Pancreas (tissue), 10 donors: ENCODE measurements at regions not wholly inside any gene's neighbourhood (a gene's known extent, or its start where the extent isn't known, plus 50 kb on each side); places are given as distances from the start of the nearest gene placed in this dataset.

Source experiments
- ATAC-seq, 4 donors: fragments of 200-7000 bp; cut with Tn5 transposase; one replicate each; pipeline versions ENCODE4 v1.8.0 to v1.9.1; 2020; ENCODE audit warnings: mild to moderate bottlenecking in 4 of 4, moderate library complexity in 4 of 4
- DNase-seq, 6 donors: peaks; one replicate each; pipeline ENCODE4 v3.0.0-alpha.2; 2020
- FAIRE-seq: peaks from 2 replicates; lab custom pipeline; 2012; peaks lifted over from hg19 to GRCh38; lab: Jason Lieb, UNC
- H3K27ac ChIP-seq, 4 donors: fragments of 200-600 bp; sonication (generic); 1 replicate in 3 of 4; 2 replicates in 1 of 4; pipeline versions ENCODE4 v1.5.0 to v1.8.0; 2020
- H3K27me3 ChIP-seq, 4 donors: fragments of 200-600 bp; one replicate each; pipeline ENCODE4 v1.8.0; 2021
- H3K36me3 ChIP-seq, 3 donors: fragments of 200-600 bp; sonication (generic) in 1 of 3; one replicate each; pipeline versions ENCODE4 v1.5.0 to v1.8.0; 2020 to 2021
- H3K4me1 ChIP-seq, 3 donors: fragments of 200-600 bp; one replicate each; pipeline ENCODE4 v1.8.0; 2021
- H3K4me3 ChIP-seq, 4 donors: fragments of 200-600 bp; sonication (generic) in 2 of 4; one replicate each; pipeline versions ENCODE4 v1.5.0 to v1.8.0; 2020 to 2021
- H3K9me3 ChIP-seq, 4 donors: fragments of 200-600 bp; one replicate each; pipeline ENCODE4 v1.8.0; 2021
- WGBS, 2 donors: extraction: QIAGEN DNeasy Blood & Tissue Kit; methylation state at CpG; one replicate each; pipeline ENCODE4 v1.1.7; 2013; 5-methylcytosine and 5-hydroxymethylcytosine counted together
- intact Hi-C, 3 donors: fragments of 100-400 bp; cut with DNase I; formaldehyde crosslinking; loops; one replicate each; pipeline versions ENCODE4 v1.11.1 to v1.14.2; 2022
- TF ChIP-seq, protein P1 (sequence below), 4 donors: fragments of 200-600 bp; sonication (generic) in 3 of 4; IDR thresholded peaks; one replicate each; pipeline versions ENCODE4 v1.5.0 to v1.8.0; 2021; ENCODE audit warnings: antibody characterized with exemption in 4 of 4
- donor health status: healthy with polysubstance abuse.
- donor health status: DM: no; HTN: no; CAD: no; lungs with moderate emphysema.
- donor health status: DM: no; HTN: no; CAD: no.
- donor health status: control.
- donor health status: control.
- donor health status: Bipolar disorder and iron deficiency.
- donor health status: DM: yes; HTN: yes; CAD: no.
- donor health status: DM: no; HTN: no; CAD: no.
- donor health status: DM: no; HTN: no; CAD: no.
- donor health status: DM: yes; HTN: yes; CAD: no.

DNA sequence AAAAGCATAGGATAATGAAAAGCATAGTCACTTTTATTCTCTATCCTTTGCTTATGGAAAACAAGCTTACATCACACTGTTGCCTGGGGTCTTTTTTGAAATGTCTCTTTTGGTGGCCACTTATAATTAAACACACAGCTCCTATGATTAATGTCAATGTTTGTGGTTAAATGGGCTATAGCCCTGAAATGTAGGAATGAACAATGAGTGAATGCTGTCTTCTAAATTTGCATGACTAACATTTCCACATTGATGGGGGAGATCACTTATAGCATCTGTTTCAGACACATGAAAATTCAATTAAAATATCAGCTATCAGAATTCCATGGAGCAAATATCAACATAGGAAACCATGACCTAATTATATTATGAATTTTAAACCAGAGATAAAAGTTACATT, 171.4 kb upstream of the FAT3 start:
- intact Hi-C loops = no loop called here
- DNase-seq = no peak
- Histone ChIP-seq H3K4me1 (peaks cover 0 to 3% (median 0%) of the 10 kb centered on the region in 3 donors), H3K27ac (no peak overlapping the region), H3K9me3 (no peaks in the 10 kb centered on the region), H3K4me3 (no peak overlapping the region), H3K36me3 (no peaks in the 10 kb centered on the region), H3K27me3 (no peaks in the 10 kb centered on the region)
- no peak for ATAC-seq
- TF ChIP-seq, protein P1, sequence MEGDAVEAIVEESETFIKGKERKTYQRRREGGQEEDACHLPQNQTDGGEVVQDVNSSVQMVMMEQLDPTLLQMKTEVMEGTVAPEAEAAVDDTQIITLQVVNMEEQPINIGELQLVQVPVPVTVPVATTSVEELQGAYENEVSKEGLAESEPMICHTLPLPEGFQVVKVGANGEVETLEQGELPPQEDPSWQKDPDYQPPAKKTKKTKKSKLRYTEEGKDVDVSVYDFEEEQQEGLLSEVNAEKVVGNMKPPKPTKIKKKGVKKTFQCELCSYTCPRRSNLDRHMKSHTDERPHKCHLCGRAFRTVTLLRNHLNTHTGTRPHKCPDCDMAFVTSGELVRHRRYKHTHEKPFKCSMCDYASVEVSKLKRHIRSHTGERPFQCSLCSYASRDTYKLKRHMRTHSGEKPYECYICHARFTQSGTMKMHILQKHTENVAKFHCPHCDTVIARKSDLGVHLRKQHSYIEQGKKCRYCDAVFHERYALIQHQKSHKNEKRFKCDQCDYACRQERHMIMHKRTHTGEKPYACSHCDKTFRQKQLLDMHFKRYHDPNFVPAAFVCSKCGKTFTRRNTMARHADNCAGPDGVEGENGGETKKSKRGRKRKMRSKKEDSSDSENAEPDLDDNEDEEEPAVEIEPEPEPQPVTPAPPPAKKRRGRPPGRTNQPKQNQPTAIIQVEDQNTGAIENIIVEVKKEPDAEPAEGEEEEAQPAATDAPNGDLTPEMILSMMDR (IDR thresholded peaks at IDR 0.05) = no peak
- no peak for FAIRE-seq

DNA sequence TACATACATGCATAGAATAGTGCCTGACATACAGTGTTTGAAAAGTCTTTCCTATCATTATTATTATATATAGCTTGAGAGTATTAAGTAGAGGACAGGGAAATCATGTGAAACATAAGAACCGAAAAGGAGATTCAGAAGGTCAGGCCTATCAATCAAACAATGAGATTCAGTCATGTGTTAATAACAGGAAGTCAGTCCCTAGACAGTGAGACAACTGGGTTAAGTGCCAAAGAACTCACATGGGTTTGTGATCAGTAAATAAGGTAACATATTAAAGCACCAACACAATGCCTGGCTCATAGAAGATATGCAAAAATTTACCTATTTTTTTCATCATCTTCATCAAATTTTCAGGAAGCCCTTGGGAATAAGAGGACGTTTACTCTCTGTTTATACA, 174.3 kb upstream of the FAT3 start:
- no peaks in the 10 kb centered on the region for H3K27me3 ChIP-seq
- intact Hi-C loops = no loop called here
- WGBS, 2 donors = 11 to 17% methylated on average over 2 of the region's 2 CpGs

DNA sequence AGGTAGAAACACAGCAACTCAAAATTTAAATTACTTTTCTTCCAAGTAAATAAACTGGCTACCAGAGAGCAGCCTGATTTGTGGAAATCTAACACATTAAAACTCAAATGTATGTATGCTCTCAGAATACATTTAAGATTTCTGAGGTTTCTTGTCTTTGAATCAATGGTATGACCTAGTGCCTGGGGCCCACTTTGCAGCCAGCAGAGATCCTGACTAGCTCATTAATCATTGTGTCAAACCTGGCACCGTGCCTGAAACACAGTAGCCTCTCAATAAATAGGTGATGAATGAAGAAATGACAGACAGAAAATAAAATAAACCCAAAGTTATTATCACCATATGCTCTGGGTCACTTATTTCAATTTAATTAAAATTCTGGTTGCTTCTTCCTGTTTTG, 176.2 kb upstream of the FAT3 start:
- no peaks in the 10 kb centered on the region for H3K36me3 ChIP-seq
- intact Hi-C loops = no loop called here
- H3K4me1 ChIP-seq = peaks cover 0 to 3% (median 0%) of the 10 kb centered on the region in 3 donors
- FAIRE-seq (no peak), DNase-seq (peak in 1 of 6 donors; percentile 37), ATAC-seq (no peak)
- H3K27ac ChIP-seq = no peak overlapping the region
- H3K27me3 ChIP-seq = no peaks in the 10 kb centered on the region
- no peaks in the 10 kb centered on the region for H3K9me3 ChIP-seq
- WGBS, 2 donors = 4 to 5% methylated on average over 1 of the region's 1 CpG
- no peak overlapping the region for H3K4me3 ChIP-seq
- TF ChIP-seq, protein P1 (IDR thresholded peaks at IDR 0.05) = no peak

More for the DNA sequence above, 174.3 kb upstream of the FAT3 start:
- H3K36me3 ChIP-seq = no peaks in the 10 kb centered on the region
- ATAC-seq = peak in 2 of 4 donors; percentile 30 to 68
- H3K9me3 ChIP-seq = no peaks in the 10 kb centered on the region
- peaks cover 0 to 3% (median 0%) of the 10 kb centered on the region in 3 donors for H3K4me1 ChIP-seq
- H3K27ac ChIP-seq = no peak overlapping the region
- DNase-seq = no peak
- TF ChIP-seq, protein P1 (IDR thresholded peaks at IDR 0.05) = no peak
- no peak for FAIRE-seq
- no peak overlapping the region for H3K4me3 ChIP-seq

DNA sequence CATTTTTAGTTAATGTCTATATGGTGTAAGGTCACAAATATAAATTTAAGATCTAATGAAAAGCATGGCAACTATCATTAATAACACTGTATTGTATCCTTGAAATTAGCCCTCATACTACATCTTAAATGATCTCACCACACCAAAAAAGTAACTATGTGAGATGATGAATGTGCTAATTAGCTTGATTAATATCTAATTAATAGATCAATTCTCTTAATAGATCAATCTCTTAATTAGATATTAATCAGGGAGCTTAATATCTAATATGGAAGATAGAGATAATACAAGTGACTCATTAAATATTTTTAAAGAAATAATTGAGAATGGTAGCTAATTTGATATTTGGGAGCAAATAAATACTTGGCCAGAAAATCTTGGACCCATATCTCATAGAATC, 178.5 kb upstream of the FAT3 start:
- Histone ChIP-seq H3K36me3 (no peaks in the 10 kb centered on the region), H3K27me3 (no peaks in the 10 kb centered on the region), H3K4me1 (peaks cover 0 to 3% (median 0%) of the 10 kb centered on the region in 3 donors), H3K27ac (no peak overlapping the region), H3K9me3 (no peaks in the 10 kb centered on the region), H3K4me3 (no peak overlapping the region)
- TF ChIP-seq, protein P1 (IDR thresholded peaks at IDR 0.05) = no peak
- ATAC-seq (no peak), DNase-seq (no peak), FAIRE-seq (no peak)
- intact Hi-C loops = no loop called here

DNA sequence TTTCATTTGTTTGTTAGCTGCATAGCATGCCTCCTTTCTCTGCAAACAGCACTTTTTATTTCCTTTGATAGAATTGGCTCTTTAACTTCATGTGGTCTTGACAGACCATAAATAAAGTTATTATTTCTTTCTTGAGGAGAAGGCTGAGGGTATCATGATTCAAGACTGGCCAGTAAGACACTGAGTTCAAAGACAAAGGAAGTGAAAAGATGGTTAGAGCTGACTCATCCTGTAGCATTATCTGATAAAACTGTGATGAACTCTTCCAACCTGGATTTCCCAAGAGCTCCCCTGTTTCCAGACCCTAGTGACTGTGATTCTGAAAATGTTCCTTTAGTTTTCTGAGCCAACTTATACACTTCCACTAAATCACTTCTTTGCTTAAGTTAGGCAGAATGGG, 179.3 kb upstream of the FAT3 start:
- ATAC-seq (no peak), DNase-seq (no peak), FAIRE-seq (no peak)
- TF ChIP-seq, protein P1 (IDR thresholded peaks at IDR 0.05) = no peak
- H3K9me3 ChIP-seq = no peaks in the 10 kb centered on the region
- intact Hi-C loops = no loop called here
- H3K27me3 ChIP-seq = no peaks in the 10 kb centered on the region
- H3K36me3 ChIP-seq = no peaks in the 10 kb centered on the region
- H3K4me3 ChIP-seq = no peak overlapping the region
- H3K4me1 ChIP-seq = peaks cover 0 to 3% (median 0%) of the 10 kb centered on the region in 3 donors
- H3K27ac ChIP-seq = no peak overlapping the region
